ENCODE measurements at regions not wholly inside any gene's neighbourhood (a gene's known extent, or its start where the extent isn't known, plus 50 kb on each side); places are given as distances from the start of the nearest gene placed in this dataset.

DNA sequence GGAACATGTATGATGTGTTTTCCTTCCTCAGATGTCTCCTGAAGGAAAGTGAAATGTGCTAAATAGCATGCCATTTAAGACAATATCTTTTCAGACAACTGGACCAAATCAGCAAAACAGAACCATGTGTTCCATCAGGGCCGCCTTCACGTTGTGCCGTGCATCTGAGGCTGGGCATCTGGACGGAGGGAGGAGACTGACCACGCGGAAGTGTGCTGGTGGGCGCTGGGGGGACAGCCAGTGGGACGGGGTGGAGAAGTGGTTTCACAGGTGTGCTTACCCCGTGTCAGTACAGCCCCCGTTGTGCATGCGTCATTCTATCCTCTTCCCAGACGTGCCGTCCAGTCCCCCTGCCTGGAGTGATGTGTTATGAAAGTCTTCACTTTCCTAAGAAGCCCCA, 342.1 kb upstream of the FAT1 start:
- no peaks in the 10 kb centered on the region for H3K9me3 ChIP-seq (ENCODE audit: control insufficient read depth in 2 of 3, insufficient read depth in 1 of 3, low read length in 3 of 3)
- H3K36me3 ChIP-seq (ENCODE audit: control insufficient read depth in 2 of 3, insufficient read depth in 3 of 3, low read length in 3 of 3), result no peaks in the 10 kb centered on the region
- intact Hi-C loops (cut with DNase I), result no loop called here
- H3K4me1 ChIP-seq (ENCODE audit: control insufficient read depth in 2 of 3, insufficient read depth in 2 of 3, low read depth in 1 of 3, low read length in 3 of 3), result no peaks in the 10 kb centered on the region
- H3K4me3 ChIP-seq (ENCODE audit: low read length in 3 of 3), result no peak overlapping the region
- no peak for DNase-seq
- no peaks in the 10 kb centered on the region for H3K27me3 ChIP-seq (ENCODE audit: control insufficient read depth, insufficient read depth, low read length)
- H3K27ac ChIP-seq (ENCODE audit: low read depth in 2 of 2, low read length in 2 of 2), result no peak overlapping the region
- no peak overlapping the region for H3K9ac ChIP-seq (ENCODE audit: low read length in 3 of 3)
- TF ChIP-seq CTCF (IDR thresholded peaks at IDR 0.05; ENCODE audit: borderline replicate concordance, extremely low read depth, insufficient read depth), result no peak
- FAIRE-seq, result no peak

- H3K27ac ChIP-seq (ENCODE audit: low read depth in 2 of 2, low read length in 2 of 2), result no peak overlapping the region
- H3K4me1 ChIP-seq (ENCODE audit: control insufficient read depth in 2 of 3, insufficient read depth in 2 of 3, low read depth in 1 of 3, low read length in 3 of 3), result no peaks in the 10 kb centered on the region
- DNase-seq (peak in 1 of 5 donors; percentile 78), FAIRE-seq (no peak)
- intact Hi-C loops (cut with DNase I), result no loop called here
- no peak overlapping the region for H3K4me3 ChIP-seq (ENCODE audit: low read length in 3 of 3)
- no peaks in the 10 kb centered on the region for H3K9me3 ChIP-seq (ENCODE audit: control insufficient read depth in 2 of 3, insufficient read depth in 1 of 3, low read length in 3 of 3)
- TF ChIP-seq CTCF (IDR thresholded peaks at IDR 0.05; ENCODE audit: borderline replicate concordance, extremely low read depth, insufficient read depth), result no peak
- no peak overlapping the region for H3K9ac ChIP-seq (ENCODE audit: low read length in 3 of 3)
- no peaks in the 10 kb centered on the region for H3K36me3 ChIP-seq (ENCODE audit: control insufficient read depth in 2 of 3, insufficient read depth in 3 of 3, low read length in 3 of 3)
- H3K27me3 ChIP-seq (ENCODE audit: control insufficient read depth, insufficient read depth, low read length), result no peaks in the 10 kb centered on the region
Observed at GRCh38 chr4:187069398-187069797, 345.7 kb upstream of the FAT1 start.

DNA sequence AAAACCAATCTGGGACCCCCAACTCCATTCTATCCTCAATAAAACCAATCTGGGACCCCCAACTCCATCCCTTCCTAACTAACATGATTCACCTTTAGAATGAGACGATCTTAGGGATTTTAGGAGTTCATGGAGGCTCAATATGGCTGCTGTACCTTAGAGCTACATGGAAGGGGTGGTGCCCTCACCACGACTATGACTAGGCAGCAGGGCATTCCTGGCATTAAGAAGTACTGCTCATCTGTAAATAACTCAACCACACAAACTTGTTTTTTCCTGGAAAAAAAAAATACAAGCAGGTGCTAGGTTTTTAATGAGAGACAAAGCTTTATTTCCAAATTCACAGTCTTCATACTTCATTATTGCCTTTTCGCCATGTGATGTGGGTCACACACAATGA, 346.5 kb upstream of the FAT1 start:
- H3K4me1 ChIP-seq (ENCODE audit: control insufficient read depth in 2 of 3, insufficient read depth in 2 of 3, low read depth in 1 of 3, low read length in 3 of 3), result no peaks in the 10 kb centered on the region

More for the DNA sequence above, 346.5 kb upstream of the FAT1 start:
- H3K9ac ChIP-seq (ENCODE audit: low read length in 3 of 3), result no peak overlapping the region
- no peak overlapping the region for H3K4me3 ChIP-seq (ENCODE audit: low read length in 3 of 3)
- no peaks in the 10 kb centered on the region for H3K27me3 ChIP-seq (ENCODE audit: control insufficient read depth, insufficient read depth, low read length)
- intact Hi-C loops (cut with DNase I), result no loop called here
- TF ChIP-seq CTCF (IDR thresholded peaks at IDR 0.05; ENCODE audit: borderline replicate concordance, extremely low read depth, insufficient read depth), result no peak
- no peak overlapping the region for H3K27ac ChIP-seq (ENCODE audit: low read depth in 2 of 2, low read length in 2 of 2)
- FAIRE-seq (no peak), DNase-seq (no peak)
- H3K9me3 ChIP-seq (ENCODE audit: control insufficient read depth in 2 of 3, insufficient read depth in 1 of 3, low read length in 3 of 3), result no peaks in the 10 kb centered on the region
- H3K36me3 ChIP-seq (ENCODE audit: control insufficient read depth in 2 of 3, insufficient read depth in 3 of 3, low read length in 3 of 3), result no peaks in the 10 kb centered on the region

Data from kidney (tissue), 13 donors.